CD4-positive, alpha-beta T cell treated with Interleukin-10 for 1 hour (primary cell): ENCODE measurements at regions not wholly inside any gene's neighbourhood (a gene's known extent, or its start where the extent isn't known, plus 50 kb on each side); places are given as distances from the start of the nearest gene placed in this dataset.
A peak's percentile ranks its signal among the peaks of the same experiment; 100 is the strongest.
"Not testable (repeated sequence)": the region's sequence is repeated elsewhere in the genome, so short reads cannot be mapped to it uniquely, and the experiment has no call there.

Source experiments
- DNase-seq: peaks from one replicate; pipeline ENCODE4 v3.0.0-alpha.2; 2020

- DNase-seq = no peak
Measured at GRCh38 chr6:3900744-3901336, 51.7 kb downstream of the FAM50B start.

DNA sequence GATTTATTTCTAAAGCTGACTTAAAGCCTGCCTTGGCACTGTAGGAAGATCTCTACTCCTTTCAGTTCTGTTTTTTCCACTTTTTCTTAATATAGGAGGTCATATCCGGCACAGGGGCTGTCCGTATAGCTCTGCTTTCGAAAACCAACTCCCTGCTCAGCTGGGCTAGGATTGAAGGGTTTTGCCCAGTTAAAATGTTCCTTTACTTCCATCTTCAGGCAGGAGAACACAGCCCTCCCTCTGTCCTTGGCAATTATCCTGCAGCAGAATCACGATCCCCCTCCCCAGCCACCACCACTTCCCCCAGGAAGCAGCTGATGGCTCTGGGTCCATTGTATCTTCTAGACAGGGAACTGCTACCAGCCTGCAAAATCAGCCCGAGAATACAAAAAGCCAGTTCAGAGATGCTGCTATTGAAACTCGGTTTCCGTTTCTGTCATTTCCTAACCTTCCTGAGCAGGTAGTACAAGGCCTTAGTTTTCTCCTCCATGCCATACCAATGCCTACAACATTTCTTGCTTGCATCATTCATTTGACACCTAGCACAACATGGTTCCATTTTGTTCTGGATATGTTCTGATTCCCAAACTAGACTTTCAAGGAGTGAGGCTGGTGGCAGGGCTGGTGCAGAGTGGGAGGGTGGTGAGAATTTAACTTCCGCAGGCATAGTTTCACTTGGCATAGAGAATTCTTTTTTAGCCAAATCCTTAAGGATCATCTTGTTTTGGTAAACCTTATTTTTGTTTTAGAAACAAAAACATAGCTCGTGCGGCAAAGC lies 53.9 kb downstream of the FAM50B start:
- no peak for DNase-seq

DNA sequence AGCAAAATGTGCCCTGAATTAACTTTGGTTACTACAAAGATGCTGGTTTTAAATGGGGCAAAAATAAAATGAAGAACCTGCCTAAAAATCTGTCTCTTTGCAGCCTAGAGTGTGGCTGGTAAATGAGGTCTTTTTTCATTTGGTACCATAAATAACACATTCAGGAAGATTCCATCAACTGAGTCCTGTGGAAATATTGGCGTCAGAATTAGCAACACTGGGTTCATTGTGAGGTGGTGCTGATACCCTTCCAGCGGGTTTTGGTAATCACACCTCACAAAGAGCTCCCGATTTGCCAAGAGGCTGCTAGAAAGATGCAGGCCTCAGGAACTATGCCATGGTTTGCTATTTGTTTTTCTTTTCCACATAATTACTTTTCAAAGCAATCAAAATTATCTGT lies 55.3 kb downstream of the FAM50B start:
- DNase-seq = no peak

DNA sequence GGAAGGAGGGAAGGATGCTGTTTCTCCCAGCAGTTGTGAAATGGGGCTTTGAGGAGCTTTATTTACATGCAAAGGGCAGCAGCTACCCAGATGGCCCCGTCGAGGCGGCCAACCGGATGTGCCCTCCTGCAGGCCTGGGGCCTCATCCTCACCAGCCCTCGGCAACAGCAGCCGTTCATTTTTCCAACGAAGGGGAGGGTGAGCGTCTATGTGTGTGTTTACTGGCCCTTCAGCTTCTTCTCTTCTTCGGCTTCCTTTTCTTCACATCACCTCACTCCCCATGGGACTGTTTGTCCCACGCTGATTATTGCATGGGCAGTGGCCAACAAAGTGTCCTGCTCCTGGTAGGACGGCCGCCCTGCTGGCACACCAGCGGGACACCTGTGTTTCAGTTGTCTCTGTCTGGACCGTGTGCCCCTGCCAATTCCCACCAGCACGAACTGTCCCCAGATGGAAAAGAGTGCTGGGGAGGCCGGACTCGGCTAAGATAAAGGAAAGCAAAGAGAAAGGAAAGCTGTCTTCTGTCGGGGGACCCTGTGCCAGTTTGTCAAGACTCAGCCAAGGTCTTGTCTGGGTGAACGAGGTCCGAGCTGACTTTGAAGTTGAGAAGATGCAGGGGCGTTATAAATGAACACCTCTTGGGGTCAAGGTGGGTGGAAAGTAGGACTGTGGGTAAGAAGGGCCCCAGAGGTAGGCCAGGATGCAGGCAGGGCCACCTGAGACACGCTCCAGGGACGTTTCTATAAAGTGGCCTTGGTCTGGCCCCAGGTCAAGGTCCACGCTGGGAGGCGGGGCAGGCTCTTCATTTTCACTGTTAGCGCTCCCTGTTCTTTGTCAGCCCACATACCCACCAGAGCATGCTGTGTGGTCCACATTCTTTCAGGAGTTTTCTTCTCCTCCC lies 57.0 kb downstream of the FAM50B start:
- no peak for DNase-seq

DNA sequence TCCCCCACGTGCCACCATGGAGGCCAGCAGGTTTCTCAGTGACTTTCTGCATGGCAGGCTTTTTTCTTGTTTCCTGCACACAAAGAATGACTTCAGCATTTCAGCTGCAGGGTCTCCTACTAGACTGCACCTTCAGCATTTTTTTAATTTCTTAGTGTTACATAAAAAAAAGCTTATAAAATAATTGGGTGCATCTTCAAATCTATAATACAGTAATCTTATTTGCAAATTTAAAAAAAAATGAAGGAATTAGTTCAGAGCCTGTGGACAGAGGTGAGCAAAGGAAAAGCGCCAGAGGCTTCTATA lies 57.6 kb downstream of the FAM50B start:
- DNase-seq = no peak

DNA sequence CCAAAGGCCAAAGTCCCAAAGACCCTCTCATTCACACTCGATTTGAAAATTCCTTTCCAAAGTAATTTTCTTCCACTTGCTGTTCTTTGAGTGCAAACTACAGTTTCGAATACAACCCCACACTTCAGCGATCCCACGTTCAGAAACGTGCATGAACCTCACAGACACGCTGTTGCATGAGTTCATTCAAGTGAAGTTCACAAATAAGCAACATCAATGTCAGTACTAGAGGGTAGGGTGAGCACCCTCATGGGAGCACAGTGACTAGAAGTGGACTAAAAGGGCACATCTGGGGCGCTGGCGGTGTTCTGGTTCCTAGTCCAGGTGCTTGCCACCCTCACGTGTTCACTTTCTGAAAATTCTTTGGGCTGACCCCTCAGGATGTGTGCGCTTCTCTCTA lies 59.0 kb downstream of the FAM50B start:
- no peak for DNase-seq

GRCh38 chr6:3908961-3909360 lies 59.8 kb downstream of the FAM50B start:
- DNase-seq = no peak

- no peak for DNase-seq
Measured at GRCh38 chr6:3910106-3910663, 61.0 kb downstream of the FAM50B start.

DNA sequence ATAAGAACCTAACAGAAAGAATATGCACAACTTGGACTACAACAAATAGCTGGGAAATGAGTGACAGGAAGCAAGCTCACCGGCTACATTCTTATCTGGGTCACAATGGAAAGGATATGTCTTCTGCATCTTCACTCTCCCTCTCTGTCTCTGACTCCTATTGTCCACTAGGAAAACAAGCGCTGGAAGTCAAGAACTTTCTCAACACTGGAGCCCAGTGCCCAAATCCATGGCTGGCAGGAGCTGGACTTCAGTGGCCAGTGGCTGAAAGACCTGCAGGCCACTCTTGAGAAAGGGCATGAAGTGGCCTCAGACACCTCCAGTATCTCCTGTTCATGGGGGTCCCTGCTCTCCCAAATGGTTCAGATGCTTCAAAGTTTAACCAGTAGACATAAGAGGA lies 62.0 kb downstream of the FAM50B start:
- DNase-seq = no peak

DNA sequence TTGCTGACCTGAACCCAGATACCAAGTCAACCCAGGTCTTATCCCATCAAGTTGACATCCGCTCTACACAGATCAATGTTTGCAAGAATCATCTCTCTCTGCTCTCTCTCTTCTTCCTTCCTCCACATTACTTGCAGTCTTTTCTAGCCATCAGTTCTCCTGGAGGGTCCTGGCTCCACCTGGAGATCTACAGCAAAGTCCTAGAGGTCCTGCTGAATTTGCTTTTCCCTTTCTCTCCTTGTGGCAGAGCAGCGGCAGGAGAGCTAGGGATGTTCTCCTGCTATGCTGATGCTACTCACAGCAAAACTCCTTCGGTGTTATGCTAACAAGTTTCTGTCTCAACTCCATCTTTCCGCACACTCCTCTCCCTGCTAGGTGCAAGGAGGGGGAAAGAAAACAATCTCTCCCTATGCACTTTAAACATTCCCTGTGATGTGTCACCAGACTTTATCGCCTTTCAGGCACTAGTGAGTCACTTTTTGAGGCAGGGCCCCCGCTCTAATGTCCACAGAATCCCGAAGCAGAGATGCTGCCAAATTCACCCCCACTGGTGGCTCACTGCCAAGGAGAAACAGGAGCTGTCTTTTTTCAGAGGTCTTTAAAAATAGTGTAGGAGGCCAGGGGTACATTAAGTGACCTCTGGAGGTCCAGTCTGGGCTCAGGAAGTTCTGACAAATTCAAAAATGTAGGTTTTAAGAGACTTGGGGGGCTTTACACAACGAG lies 62.6 kb downstream of the FAM50B start:
- DNase-seq = no peak

DNA sequence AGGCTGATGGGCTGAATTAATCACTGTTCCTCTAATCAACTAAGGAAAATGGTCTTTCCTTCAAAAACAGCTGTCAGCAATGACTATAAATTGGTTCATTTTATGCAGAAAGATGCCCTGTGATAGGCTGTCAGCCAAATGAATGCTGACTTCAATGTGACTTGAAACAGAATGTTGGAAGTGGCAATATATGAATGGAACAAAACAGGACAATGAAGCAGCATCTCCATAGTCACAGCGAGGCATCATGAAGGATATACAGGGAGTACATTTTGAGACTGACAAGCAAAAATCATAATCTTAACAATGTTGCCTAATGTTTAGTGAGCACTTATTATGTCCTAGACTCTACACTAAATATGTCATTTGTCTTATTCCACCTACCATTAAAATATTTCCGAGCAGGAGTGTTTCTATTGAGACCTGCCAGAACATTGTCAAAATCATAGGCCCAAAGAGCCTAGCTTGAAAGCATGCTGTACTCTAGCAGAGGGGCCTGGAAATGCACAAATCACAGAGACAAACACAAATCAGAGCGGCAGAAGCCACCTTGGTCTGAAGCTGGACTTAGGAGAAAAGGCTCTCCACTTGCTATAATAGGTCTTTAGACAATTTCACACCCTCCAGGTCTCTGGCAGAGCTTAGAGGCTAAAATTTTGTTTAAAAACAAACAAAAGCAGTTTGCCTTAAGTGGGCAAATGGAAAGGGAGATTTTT lies 63.3 kb downstream of the FAM50B start:
- no peak for DNase-seq

DNA sequence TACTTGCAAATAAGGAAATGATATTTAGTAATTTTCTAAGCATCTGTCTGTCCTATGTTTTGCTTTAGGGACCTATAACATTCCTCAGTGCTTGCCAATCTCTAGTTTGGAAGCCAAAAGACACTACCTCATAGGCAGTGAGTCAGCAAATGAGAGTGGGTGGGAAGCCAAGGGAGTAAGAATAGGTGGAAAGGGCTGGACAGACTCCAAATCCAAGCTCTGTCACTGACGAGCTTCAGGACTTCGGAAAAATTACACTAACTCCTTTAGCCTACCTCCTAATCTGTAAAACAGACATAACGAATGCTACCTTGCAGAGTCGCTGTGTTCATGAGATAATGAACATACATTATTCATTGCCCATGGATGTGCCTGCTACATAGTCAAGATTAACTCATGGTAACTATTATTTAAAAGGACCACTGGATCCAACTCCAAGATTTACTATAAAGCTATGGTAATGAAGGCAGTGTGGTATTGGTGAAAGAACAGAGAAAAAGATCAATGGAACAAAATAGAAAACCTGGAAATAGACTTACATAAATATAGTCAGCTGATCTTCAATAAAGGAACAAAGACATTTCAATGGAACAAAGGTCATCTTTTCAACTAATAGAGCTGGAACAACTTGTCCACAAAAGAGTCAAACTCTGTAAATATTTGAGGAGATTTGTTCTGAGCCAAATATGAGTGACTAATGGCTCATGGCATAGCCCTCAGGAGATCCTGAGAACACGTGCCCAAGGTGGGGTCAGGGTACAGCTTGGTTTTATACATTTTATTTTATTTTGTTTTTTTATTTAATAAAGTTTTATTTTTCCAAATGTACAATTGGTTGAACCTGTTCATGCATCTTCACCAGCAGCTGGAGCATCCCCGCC lies 64.1 kb downstream of the FAM50B start:
- no peak for DNase-seq

DNA sequence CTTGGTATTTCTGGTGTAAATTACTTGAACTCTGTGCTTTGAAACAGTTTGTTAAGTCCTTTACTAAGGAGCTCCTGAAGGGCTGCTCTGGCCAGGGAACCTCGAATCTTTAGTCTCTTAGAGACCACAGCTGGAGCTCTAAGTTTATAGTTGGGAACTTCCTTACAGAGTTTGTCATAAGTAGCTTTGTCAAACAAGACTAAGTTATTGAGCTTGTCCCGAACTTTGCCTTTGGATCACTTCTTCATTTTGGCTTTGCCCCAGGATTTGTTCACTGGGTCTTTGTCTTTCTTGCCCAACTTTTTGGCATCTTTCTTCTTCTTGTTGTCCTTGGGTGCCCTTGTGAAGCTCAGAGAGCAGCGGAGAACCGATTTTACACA lies 64.8 kb downstream of the FAM50B start:
- DNase-seq = no peak

DNA sequence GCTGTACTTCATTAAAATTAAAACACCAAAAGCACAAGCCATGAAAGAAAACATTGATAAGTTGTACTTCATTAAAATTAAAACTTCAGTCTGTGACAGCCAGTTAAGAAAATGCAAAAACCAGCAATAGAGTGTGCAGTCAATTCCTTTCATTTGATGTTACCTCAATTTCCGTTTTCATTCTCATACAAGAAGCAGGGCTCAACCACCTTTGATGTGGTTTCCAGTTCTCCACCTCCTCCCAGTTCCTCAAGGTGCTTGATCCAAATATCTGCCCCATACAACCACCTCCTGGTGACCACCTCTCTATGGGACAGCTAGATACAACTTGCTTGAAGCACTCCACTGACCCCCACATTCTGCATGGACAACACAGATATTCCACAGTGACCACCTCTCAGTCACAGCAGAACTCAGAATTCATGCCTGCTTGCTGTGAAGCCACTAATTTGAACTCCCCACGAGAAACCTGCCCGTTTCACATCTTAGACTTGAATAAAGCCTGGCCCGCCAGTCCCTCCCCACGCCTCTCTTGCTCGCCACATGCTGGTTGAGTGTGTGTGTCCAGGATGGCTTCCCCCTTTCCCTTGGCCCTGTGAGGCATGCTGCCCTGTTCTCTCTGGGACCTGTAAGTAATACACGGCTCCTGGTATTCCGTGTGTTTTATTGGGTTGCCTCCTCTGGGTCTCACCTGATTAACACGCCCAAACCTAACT lies 66.1 kb downstream of the FAM50B start:
- peak; percentile 56 for DNase-seq

DNA sequence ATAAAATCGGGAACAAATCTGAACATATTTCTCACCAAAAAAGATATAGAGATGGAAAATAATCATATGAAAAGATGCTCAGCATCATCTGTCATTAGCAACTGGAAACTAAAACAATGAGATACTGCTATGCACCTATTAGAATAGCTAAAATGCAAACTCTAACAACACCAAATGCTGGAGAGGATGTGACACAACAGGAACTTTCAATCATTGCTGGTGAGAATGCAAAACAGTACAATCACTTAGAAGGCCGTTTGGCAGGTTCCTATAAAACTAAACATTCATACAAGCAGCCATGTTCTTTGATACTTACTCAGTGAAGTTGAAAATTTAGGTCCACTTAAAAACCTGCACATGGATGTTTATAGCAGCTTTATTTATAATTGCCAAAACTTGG lies 67.0 kb downstream of the FAM50B start:
- DNase-seq = no peak

DNA sequence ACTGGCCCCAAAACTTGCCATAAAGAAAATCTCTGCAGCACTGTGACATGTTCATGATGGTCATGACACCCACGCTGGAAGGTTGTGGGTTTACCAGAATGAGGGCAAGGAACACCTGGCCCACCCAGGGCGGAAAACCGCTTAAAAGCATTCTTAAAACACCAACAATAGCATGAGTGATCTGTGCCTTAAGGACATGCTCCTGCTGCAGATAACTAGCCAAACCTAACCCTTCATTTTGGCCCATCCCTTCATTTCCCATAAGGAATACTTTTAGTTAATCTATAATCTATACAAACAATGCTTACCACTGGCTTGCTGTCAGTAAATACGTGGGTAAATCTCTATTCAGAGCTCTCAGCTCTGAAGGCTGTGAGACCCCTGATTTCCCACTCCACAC lies 67.6 kb downstream of the FAM50B start:
- DNase-seq = not testable (repeated sequence)

- no peak for DNase-seq
Measured at GRCh38 chr6:3918469-3918868, 69.3 kb downstream of the FAM50B start.

GRCh38 chr6:3919130-3919628 lies 70.0 kb downstream of the FAM50B start:
- no peak for DNase-seq

GRCh38 chr6:3919849-3920248 lies 70.7 kb downstream of the FAM50B start:
- no peak for DNase-seq

GRCh38 chr6:3920321-3920720 lies 71.1 kb downstream of the FAM50B start:
- DNase-seq = no peak
